ENCODE measurements at regions not wholly inside any gene's neighbourhood (a gene's known extent, or its start where the extent isn't known, plus 50 kb on each side); places are given as distances from the start of the nearest gene placed in this dataset.

DNA sequence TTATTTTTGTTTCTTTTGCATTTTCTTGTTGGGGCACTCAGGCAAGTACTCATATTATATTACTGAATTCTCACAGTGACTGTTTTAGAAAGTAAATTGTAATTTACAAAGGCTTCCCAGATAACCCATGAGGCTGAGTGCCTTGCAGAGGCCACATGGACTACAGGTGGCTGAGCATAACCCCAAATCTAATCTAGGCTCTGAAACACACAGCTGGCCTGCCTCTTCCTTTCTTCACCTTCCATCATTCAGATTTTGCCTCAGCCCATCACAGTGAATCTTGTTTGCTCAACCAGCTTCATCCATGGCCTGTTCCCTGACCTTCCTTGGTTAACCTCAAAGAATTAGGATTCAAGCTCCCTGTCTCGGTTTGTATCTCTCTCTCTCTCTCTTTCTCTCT, 78.5 kb upstream of the PRDM11 start:
- Histone ChIP-seq H3K36me3 (no peaks in the 10 kb centered on the region), H3K27ac (no peak overlapping the region), H3K27me3 (no peaks in the 10 kb centered on the region), H3K9me3 (peaks cover 0 to 12% of the 10 kb centered on the region in 2 donors), H3K4me1 (no peaks in the 10 kb centered on the region), H3K4me3 (no peak overlapping the region)
- TF ChIP-seq CTCF (IDR thresholded peaks at IDR 0.05): no peak
- no peak for DNase-seq (ENCODE audit: low spot score in 2 of 2)
- intact Hi-C loops (cut with DNase I): no loop called here

DNA sequence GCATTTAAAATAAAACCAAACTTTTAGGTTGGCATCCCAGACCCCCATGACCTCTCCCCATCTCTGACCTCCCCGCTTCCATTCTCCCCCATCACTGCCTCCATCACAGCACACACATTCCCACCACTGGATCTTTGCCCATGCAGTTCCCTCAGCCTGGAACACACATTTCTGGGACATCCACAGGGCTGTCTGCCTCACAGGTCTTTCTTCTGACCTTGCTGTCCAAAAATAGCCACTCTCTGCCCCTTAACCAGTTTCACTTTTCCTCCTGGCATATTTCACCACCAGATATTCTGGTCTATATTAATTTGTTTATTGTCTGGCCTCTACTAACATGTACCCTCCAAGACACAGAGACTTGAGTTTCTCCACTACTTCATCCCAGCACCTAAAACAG, 75.2 kb upstream of the PRDM11 start:
- no peaks in the 10 kb centered on the region for H3K9me3 ChIP-seq
- H3K27ac ChIP-seq: no peak overlapping the region
- H3K27me3 ChIP-seq: no peaks in the 10 kb centered on the region
- intact Hi-C loops (cut with DNase I): no loop called here
- H3K4me1 ChIP-seq: no peaks in the 10 kb centered on the region
- no peak overlapping the region for H3K4me3 ChIP-seq
- no peak for DNase-seq (ENCODE audit: low spot score in 2 of 2)
- H3K36me3 ChIP-seq: no peaks in the 10 kb centered on the region
- TF ChIP-seq CTCF (IDR thresholded peaks at IDR 0.05): no peak

DNA sequence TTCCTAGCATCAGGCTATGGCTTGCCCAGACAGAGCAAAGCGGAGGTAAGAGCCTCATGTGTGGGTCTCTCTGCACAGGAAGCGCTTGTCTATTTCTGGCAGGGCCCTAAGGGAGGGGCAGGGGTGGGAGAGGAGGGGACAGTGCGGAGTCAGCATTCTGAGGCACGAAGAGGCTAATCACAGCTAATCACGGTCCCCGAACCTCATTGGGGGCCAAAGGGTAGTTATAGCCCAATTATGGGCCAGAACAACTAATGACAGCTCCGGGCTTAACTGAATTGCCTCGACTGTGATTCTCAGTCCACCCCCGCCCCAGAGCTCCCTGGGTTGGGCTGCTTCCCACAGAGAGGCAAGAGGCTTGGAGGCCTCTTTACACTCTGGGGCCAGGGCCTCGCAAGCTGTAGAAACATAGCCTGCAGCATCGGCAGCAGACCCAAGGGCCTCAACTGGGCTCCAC, 72.7 kb upstream of the PRDM11 start:
- no peaks in the 10 kb centered on the region for H3K4me1 ChIP-seq
- no peak overlapping the region for H3K27ac ChIP-seq
- TF ChIP-seq CTCF (IDR thresholded peaks at IDR 0.05): no peak
- H3K4me3 ChIP-seq: no peak overlapping the region
- intact Hi-C loops (cut with DNase I): no loop called here
- H3K27me3 ChIP-seq: no peaks in the 10 kb centered on the region
- no peaks in the 10 kb centered on the region for H3K36me3 ChIP-seq
- no peaks in the 10 kb centered on the region for H3K9me3 ChIP-seq
- no peak for DNase-seq (ENCODE audit: low spot score in 2 of 2)

DNA sequence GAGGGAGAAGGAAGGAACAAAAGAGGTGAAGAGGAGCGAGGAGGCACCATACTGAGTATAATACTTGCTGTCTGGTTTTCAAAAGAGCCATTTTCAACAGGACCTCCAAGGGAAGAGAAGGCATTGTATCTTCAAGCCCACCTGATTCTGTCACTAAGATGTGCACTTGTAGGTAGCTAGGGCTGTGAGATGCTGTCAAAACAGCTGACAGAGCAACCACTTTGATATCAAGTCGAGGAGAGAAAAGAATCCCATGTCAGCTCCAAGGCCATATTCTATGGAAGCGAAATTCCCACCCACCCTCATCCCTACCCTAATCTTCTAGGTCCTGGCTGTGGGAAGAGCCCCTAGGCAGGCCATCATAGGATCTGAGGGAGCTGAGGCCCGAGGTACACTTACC, 70.9 kb upstream of the PRDM11 start:
- Histone ChIP-seq H3K4me3 (no peak overlapping the region), H3K36me3 (no peaks in the 10 kb centered on the region), H3K27me3 (no peaks in the 10 kb centered on the region), H3K4me1 (no peaks in the 10 kb centered on the region), H3K27ac (no peak overlapping the region), H3K9me3 (no peaks in the 10 kb centered on the region)
- no peak for TF ChIP-seq CTCF (IDR thresholded peaks at IDR 0.05)
- DNase-seq (ENCODE audit: low spot score in 2 of 2): no peak
- intact Hi-C loops (cut with DNase I): no loop called here

GRCh38 chr11:45075952-45076351, 70.5 kb upstream of the PRDM11 start:
- intact Hi-C loops (cut with DNase I): no loop called here
- no peak overlapping the region for H3K4me3 ChIP-seq
- no peak overlapping the region for H3K27ac ChIP-seq

More at GRCh38 chr11:45075952-45076351, 70.5 kb upstream of the PRDM11 start:
- no peaks in the 10 kb centered on the region for H3K27me3 ChIP-seq
- no peaks in the 10 kb centered on the region for H3K9me3 ChIP-seq
- no peak for DNase-seq (ENCODE audit: low spot score in 2 of 2)
- no peak for TF ChIP-seq CTCF (IDR thresholded peaks at IDR 0.05)
- H3K36me3 ChIP-seq: no peaks in the 10 kb centered on the region
- no peaks in the 10 kb centered on the region for H3K4me1 ChIP-seq

Measured in ascending aorta (tissue), 2 donors.